UCSD-AML1 (cell line): ENCODE measurements at regions not wholly inside any gene's neighbourhood (a gene's known extent, or its start where the extent isn't known, plus 50 kb on each side); places are given as distances from the start of the nearest gene placed in this dataset.

Experiments
- DNase-seq: peaks from one replicate; lab custom pipeline; 2025; ENCODE audit not compliant: unreplicated experiment; lab: John Stamatoyannopoulos, UW

DNA sequence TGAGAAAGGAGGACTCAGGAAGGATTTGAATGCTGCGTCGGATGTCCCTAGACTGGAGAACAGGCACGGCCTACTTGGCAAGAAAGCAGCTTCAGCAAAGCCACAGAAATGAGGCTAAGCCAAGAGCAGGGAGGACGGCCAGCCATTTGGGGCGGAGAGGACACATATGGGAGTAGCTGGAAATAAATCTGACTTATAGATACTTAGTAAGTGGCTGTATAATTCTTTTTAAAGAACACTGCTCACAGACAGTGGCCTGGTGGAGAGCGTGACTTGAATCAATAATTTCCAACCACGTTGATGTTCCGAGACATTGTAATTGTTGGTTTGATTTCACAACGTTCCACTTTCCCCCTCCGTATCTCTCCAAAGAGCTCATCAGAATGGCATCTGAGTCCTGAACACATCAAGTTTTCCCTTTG, 67.7 kb upstream of the JCAD start:
- DNase-seq, result no peak

DNA sequence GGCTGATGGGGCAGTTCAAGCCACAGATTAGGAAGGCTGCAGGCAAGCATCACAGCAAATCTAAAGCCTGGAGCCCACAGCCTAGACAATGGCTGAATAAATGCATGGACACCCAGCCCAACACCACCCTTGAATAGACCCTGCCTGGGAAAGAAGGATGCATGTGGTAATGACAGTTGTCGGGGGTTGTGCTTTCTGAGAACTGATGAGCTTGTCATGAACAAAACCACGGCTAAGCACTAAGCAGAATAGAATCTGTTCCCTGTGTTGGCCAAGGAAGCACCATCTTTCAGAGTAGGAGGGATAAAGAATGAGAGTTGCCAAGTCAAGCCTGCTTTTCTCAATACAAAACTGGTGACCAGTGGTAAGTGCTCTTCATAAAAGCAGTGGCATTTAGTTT, 66.1 kb upstream of the JCAD start:
- no peak for DNase-seq

DNA sequence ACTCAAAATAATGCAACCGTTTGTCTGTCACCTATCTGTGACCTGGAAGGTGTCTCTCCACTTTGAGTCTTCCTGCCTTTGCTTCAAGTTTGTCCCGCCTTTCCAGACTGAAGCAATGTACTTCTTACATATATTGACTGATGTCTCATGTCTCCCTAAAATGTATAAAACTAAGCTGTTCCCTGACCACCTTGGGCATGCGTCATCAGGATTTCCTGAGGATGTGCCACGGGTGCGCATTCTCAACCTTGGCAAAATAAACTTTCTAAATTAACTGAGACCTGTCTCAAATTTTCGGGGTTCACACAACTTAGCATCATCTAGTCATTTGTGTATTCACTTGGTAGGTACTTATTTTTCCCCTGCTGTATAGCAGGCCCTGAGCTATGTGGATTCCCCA, 65.3 kb upstream of the JCAD start:
- no peak for DNase-seq

DNA sequence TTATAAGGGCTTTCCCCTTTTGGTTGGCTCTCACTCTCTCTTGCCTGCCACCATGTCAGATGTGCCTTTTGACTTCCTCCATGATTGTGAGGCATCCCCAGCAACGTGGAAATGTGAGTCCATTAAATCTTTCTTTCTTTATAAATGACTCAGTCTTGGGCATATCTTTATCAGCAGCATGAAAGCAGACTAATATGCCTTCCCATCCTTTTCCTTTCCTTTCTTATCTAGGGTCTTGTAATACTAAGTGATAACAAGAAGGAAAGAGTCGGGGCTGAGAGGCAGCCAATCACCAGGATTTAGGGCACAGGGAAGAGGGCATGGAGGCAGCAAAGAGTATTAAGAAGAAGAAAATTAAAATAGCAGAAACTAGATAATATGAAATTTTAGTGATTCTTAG, 62.0 kb upstream of the JCAD start:
- no peak for DNase-seq

DNA sequence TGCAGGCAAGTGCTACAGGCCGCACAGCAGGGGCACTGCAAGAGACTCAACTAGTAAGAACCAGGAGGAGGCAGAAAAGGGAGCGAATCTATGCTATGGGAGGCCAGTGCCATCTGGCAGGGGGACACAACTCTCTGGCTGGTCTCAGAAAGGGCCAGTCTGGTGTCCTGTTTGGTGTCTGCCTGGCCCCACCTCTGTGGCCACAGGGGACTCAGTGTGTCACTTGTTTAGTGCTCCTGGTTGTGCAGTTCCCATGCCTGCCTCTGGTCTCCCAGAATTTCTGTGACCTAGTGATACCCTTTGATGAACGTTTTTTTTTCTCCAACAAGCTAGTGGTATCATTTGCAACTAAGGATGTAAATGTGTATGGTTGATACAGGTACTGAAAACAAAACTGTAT, 59.2 kb upstream of the JCAD start:
- no peak for DNase-seq

DNA sequence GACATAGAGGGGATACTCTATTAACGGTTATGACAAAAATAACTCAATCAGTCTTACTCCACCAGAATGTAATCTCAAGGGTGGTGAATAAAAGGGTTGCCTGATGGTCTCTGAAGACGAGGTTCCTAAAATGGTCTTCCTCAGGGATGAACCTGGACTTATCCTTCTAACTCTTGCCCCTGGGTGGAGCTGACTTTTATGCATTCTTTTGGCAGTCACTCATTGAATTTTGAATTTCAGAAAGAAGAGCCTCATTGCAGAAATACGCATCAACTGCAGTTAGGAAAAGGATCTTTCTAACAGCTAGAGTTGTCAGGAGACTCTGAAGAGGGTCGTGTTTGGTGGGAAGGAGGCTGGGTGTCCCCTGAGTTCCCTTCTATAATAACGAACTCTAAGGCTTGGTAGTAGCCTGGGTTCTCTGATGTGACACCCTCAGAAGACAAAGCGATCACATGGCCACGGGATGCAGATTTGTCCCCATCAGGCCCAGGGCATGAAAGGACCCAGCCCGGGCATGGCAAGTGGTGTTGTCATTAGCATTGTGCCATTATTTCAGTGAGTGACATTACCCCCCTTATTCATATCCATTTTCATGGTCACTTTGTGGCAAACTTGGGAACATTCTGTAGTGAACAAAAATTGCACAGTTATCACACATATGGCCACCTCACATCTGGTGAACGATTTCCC, 58.6 kb upstream of the JCAD start:
- DNase-seq, result no peak

DNA sequence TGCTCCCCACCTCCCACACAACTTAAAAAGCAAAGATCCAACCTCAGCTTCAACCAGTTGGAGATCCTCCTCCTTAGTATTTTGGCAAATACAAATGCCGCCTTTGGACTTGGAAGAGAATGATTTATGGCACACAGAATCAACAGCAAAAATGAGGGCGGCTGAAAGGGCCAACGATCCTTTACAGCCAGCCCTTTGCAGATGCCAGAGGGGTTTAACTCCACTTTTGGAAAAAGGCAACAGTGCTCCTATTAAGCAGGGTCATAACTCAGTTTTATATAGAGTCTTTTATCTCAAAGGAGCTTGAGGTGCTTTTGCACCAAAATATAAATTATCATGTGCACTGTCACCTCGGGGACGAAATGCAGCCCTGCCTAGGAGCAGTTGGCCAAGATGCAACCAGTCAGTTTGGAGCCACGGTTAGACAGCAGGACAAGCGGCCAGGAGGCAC, 56.7 kb upstream of the JCAD start:
- DNase-seq, result no peak

DNA sequence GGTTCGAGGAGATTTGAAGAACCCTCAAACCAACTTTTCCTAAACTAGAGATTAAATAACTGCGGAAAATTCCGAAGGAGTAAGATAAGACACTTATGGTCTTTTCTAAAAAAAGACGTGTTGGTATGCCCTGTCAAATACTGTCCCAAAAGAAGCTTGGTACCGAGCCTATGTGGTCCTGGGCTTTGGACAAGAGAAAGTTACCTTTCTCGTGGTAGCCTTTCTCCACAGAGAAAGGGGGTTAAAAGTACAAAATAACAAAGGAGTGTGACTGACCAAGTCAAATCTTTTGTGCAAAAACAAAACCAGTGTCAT, 56.2 kb upstream of the JCAD start:
- DNase-seq, result no peak

DNA sequence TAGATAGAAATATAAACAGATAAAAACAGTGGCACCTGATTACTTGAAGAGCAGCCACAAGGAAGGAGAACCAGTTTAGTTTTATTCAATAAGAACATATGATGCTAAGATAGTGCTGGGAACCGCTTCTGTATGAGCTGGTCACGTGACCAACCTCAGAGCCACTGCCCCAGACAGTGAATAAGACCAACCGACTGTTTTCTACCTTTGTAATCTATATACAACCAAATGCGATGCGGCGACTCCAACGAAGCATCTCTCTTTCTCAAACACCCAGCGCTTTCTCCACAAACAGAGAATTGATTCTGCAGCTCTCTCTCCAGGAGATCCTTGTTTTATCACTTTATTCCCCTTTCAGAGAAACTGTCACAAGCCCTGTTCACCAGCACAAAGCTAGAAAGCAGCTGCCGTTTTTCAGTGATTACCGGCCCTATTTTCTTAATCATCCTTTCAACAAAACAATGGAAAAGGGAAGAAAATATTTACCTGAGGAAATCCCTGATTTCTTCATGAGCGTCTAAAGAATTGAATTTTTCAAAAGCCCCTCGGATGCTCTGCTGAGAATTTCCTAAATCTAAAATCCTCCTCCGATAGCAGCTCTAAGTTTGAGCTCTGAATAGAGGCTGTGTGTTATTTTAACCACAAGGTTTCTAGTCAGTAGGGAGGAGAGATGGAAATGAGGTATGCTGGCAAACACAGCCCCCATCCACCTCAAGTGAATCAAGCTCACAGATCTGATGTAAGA, 55.7 kb upstream of the JCAD start:
- DNase-seq, result no peak

DNA sequence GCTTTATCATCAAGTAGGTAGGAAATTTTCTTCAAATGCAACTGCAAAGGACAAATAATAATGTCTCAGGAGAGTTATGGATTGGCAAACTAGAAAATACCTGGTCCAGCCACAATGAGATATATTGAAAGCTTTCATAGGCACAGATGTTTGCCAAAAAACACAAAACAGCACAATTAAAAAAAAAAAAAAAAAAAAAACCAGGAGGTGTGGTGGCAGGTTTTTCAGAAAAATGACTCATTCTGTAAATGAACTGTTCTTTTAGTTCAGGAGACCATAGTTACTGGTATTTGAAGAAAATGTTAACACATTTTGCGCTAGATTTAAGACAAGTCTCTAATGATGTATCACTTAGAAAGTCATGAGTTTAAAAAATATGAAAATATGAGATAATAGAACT, 55.0 kb upstream of the JCAD start:
- no peak for DNase-seq

DNA sequence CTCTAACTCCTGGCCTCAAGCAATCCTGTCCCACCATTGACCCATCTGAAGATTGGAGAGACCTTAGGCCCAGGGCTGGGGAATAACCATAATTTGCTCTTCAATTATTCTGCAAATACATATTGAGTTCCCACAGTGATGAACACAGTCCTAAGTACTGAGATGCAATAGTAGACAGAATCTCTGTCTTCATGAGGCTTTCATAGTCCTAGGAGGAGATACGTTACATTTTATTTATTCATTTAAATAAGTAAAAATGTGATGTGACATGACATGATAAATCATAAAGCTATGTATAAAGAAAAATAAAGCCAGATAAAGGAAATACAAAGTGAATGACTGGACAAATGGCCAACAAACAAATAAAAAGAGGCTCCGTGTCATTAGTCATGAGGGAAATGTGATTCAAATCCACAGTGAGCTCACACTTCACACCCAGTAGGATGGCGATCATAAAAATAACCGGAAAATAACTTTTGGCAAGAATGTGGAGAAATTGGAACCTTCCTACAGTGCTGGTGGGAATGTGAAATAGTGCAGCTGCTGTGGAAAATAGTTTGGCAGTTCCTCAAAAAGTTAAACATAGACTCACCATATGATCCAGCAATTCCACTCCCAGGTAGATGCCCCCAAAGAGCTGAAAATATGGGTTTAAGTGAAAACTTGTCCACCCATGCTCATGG, 52.1 kb upstream of the JCAD start:
- no peak for DNase-seq
